CD4-positive, alpha-beta T cell treated with Interleukin-6 at 100 ng/mL for 8 hours (primary cell): ENCODE measurements at regions not wholly inside any gene's neighbourhood (a gene's known extent, or its start where the extent isn't known, plus 50 kb on each side); places are given as distances from the start of the nearest gene placed in this dataset.

Source experiments
- DNase-seq: peaks from one replicate; pipeline ENCODE4 v3.0.0-alpha.2; 2020; ENCODE audit warnings: mixed read lengths, low spot score

GRCh38 chr11:116413301-116414242 lies 359.2 kb downstream of the BUD13 start:
- DNase-seq: no peak

- no peak for DNase-seq
These were observed 360.5 kb downstream of the BUD13 start for GRCh38 chr11:116412118-116412889.

GRCh38 chr11:116409238-116409637 lies 363.5 kb downstream of the BUD13 start:
- DNase-seq: no peak

GRCh38 chr11:116406042-116406441 lies 366.7 kb downstream of the BUD13 start:
- no peak for DNase-seq

GRCh38 chr11:116404462-116404798 lies 368.4 kb downstream of the BUD13 start:
- DNase-seq: no peak

- DNase-seq: no peak
These were observed 368.9 kb downstream of the BUD13 start for GRCh38 chr11:116403794-116404461.

- DNase-seq: no peak
These were observed 372.7 kb downstream of the BUD13 start for GRCh38 chr11:116400081-116400480.

- no peak for DNase-seq
These were observed 375.1 kb downstream of the BUD13 start for GRCh38 chr11:116397602-116398084.

- no peak for DNase-seq
These were observed 376.5 kb downstream of the BUD13 start for GRCh38 chr11:116396331-116396730.

- no peak for DNase-seq
These were observed 378.8 kb downstream of the BUD13 start for GRCh38 chr11:116394022-116394421.

GRCh38 chr11:116390963-116391362 lies 381.8 kb downstream of the BUD13 start:
- no peak for DNase-seq

- DNase-seq: no peak
These were observed 384.6 kb downstream of the BUD13 start for GRCh38 chr11:116388146-116388545.

GRCh38 chr11:116387641-116388040 lies 385.1 kb downstream of the BUD13 start:
- no peak for DNase-seq

GRCh38 chr11:116386118-116386699 lies 386.6 kb downstream of the BUD13 start:
- no peak for DNase-seq

- DNase-seq: no peak
These were observed 387.9 kb downstream of the BUD13 start for GRCh38 chr11:116384876-116385275.

- DNase-seq: no peak
These were observed 388.4 kb downstream of the BUD13 start for GRCh38 chr11:116384407-116384806.

- DNase-seq: no peak
These were observed 393.5 kb downstream of the BUD13 start for GRCh38 chr11:116379185-116379828.

GRCh38 chr11:116376547-116376946 lies 396.2 kb downstream of the BUD13 start:
- DNase-seq: no peak

GRCh38 chr11:116376054-116376453 lies 396.7 kb downstream of the BUD13 start:
- DNase-seq: no peak

- DNase-seq: no peak
These were observed 397.6 kb downstream of the BUD13 start for GRCh38 chr11:116375221-116375620.

- no peak for DNase-seq
These were observed 398.7 kb downstream of the BUD13 start for GRCh38 chr11:116374085-116374484.
